K562 (cell line): ENCODE measurements at regions not wholly inside any gene's neighbourhood (a gene's known extent, or its start where the extent isn't known, plus 50 kb on each side); places are given as distances from the start of the nearest gene placed in this dataset.

Experiments used
- ATAC-seq: fragments of 200-7000 bp; cut with Tn5 transposase; 3 replicates; pipeline ENCODE4 v1.9.1; 2020; ENCODE audit warnings: moderate library complexity
- BruUV-seq: library from RNA; stranded (reverse); fragments of 400-500 nt; replicated peaks from 2 replicates; lab custom pipeline; 2021; lab: Mats Ljungman, UMichigan
- CTCF ChIA-PET: fragments of 300-600 bp; formaldehyde crosslinking; extraction: SDS; loops from one replicate; lab custom pipeline; 2021; ENCODE audit warnings: low intra/inter-chr PET ratio; lab: Yijun Ruan, JAX
- POLR2A ChIA-PET: fragments of 300-600, 350-650 bp; sonication (Branson Sonifier 250); formaldehyde crosslinking; extraction: SDS; loops from one replicate; lab custom pipeline; 2021; ENCODE audit warnings: antibody characterized with exemption, inconsistent platforms; lab: Yijun Ruan, JAX
- DNase-seq, 4 experiments: peaks; one replicate each; pipeline versions ENCODE4 v3.0.0 to v3.0.0-alpha.2; 2011 to 2018; ENCODE audit warnings: low spot score in 3 of 4, mixed read lengths in 3 of 4; ENCODE audit errors: extremely low read depth in 1 of 4
- FAIRE-seq: peaks from 2 replicates; lab custom pipeline; 2011; peaks lifted over from hg19 to GRCh38; lab: Jason Lieb, UNC
- H2AFZ ChIP-seq: 2 replicates; pipeline ENCODE4 v1.6.0; 2011; ENCODE audit warnings: low read depth, low read length, control low read depth, inconsistent platforms
- H3K27ac ChIP-seq: fragments of 200-600 bp; 3 replicates; pipeline ENCODE4 v1.8.0; 2011; ENCODE audit warnings: low read depth, mild to moderate bottlenecking, control low read depth, inconsistent platforms, low read length, moderate library complexity, mixed read lengths; ENCODE audit errors: extremely low read depth
- H3K27me3 ChIP-seq, 2 experiments: fragments of 300-600 bp in 1 of 2; 2 replicates in 1 of 2; 3 replicates in 1 of 2; pipeline versions ENCODE4 v1.6.0 to v1.8.0; 2011; ENCODE audit warnings: inconsistent platforms in 2 of 2, low read length in 2 of 2, mild to moderate bottlenecking in 1 of 2, mixed read lengths in 1 of 2, moderate library complexity in 1 of 2; ENCODE audit not compliant: control insufficient read depth in 2 of 2, insufficient read depth in 2 of 2
- H3K36me3 ChIP-seq: fragments of 300-600 bp; 3 replicates; pipeline ENCODE4 v1.8.0; 2011; ENCODE audit warnings: mild to moderate bottlenecking, low read length, inconsistent platforms; ENCODE audit not compliant: control insufficient read depth, insufficient read depth
- H3K4me1 ChIP-seq, 2 experiments: fragments of 200-600 bp in 1 of 2; replicated peaks in 1 of 2; 2 replicates in 1 of 2; 3 replicates in 1 of 2; pipeline versions ENCODE4 v1.5.1 to v1.8.0; 2011; ENCODE audit warnings: inconsistent platforms in 2 of 2, low read length in 2 of 2, mild to moderate bottlenecking in 1 of 2, mixed read lengths in 1 of 2, moderate library complexity in 1 of 2; ENCODE audit not compliant: control insufficient read depth in 2 of 2, insufficient read depth in 2 of 2
- H3K4me2 ChIP-seq: 2 replicates; pipeline ENCODE4 v1.6.1; 2011; ENCODE audit warnings: low read length, control low read depth, inconsistent platforms, mixed read lengths; ENCODE audit not compliant: insufficient read depth
- H3K4me3 ChIP-seq: fragments of 200-600 bp; sonication (generic), shearing (Covaris generic); 2 replicates; pipeline ENCODE4 v1.5.1; 2016; ENCODE audit warnings: control low read depth, inconsistent platforms
- H3K79me2 ChIP-seq: fragments of 200-600 bp; 3 replicates; pipeline ENCODE4 v1.8.0; 2011; ENCODE audit warnings: low read length, inconsistent platforms; ENCODE audit not compliant: control insufficient read depth, insufficient read depth
- H3K9ac ChIP-seq, 2 experiments: 2 replicates each; pipeline versions ENCODE4 v1.6.0 to v1.6.1; 2011; ENCODE audit warnings: low read depth in 2 of 2, low read length in 2 of 2, control low read depth in 1 of 2, inconsistent platforms in 1 of 2, mild to moderate bottlenecking in 1 of 2, mixed read lengths in 1 of 2; ENCODE audit not compliant: insufficient read depth in 1 of 2
- H3K9me1 ChIP-seq: one replicate; pipeline ENCODE4 v1.6.0; 2011; ENCODE audit warnings: inconsistent platforms, mild to moderate bottlenecking, low read length, moderate library complexity; ENCODE audit not compliant: control insufficient read depth, insufficient read depth
- H3K9me3 ChIP-seq: replicated peaks from 2 replicates; pipeline ENCODE4 v1.5.1; 2011; ENCODE audit warnings: low read depth, low read length, inconsistent platforms; ENCODE audit not compliant: control insufficient read depth, insufficient read depth
- H4K20me1 ChIP-seq: replicated peaks from 2 replicates; pipeline ENCODE4 v1.6.1; 2011; ENCODE audit warnings: low read length, inconsistent platforms, mixed read lengths; ENCODE audit not compliant: control insufficient read depth, insufficient read depth
- NFATC3 ChIP-seq: fragments of 450-650 bp; IDR thresholded peaks from 2 replicates; pipeline ENCODE4 v1.6.1; 2017; ENCODE audit warnings: mild to moderate bottlenecking
- NR0B1 ChIP-seq: fragments of 450-650 bp; IDR thresholded peaks from one replicate; pipeline ENCODE4 v1.6.1; 2018; ENCODE audit warnings: mild to moderate bottlenecking, moderate library complexity; ENCODE audit not compliant: partially characterized antibody
- NR2C1 ChIP-seq, 2 experiments: fragments of 450-650 bp; IDR thresholded peaks; 2 replicates each; pipeline ENCODE4 v1.6.1; 2017; ENCODE audit warnings: mild to moderate bottlenecking in 2 of 2, antibody characterized with exemption in 1 of 2, inconsistent platforms in 1 of 2, missing compliant biosample characterization in 1 of 2, missing genetic modification characterization in 1 of 2
- RB1 ChIP-seq: fragments of 450-650 bp; IDR thresholded peaks from 2 replicates; pipeline ENCODE4 v1.6.1; 2017; ENCODE audit warnings: low read depth, mild to moderate bottlenecking
- SMAD3 ChIP-seq: fragments of 450-650 bp; formaldehyde crosslinking; conservative IDR thresholded peaks from 2 replicates; pipeline ENCODE4 v1.4.0; 2020; ENCODE audit warnings: mild to moderate bottlenecking
- SMARCE1 ChIP-seq: fragments of 450-650 bp; IDR thresholded peaks from 2 replicates; pipeline ENCODE4 v1.7.1; 2016; ENCODE audit warnings: mild to moderate bottlenecking
- ZNF197 ChIP-seq: fragments of 200-800 bp; sonication (Bioruptor generic); IDR thresholded peaks from 2 replicates; pipeline ENCODE4 v1.6.1; 2016; ENCODE audit warnings: low read depth, missing genetic modification characterization, missing compliant biosample characterization
- ZNF507 ChIP-seq: conservative IDR thresholded peaks from 2 replicates; pipeline ENCODE4 v1.6.1; 2017; ENCODE audit warnings: missing genetic modification characterization, missing compliant biosample characterization
- ZNF584 ChIP-seq: fragments of 200-800 bp; sonication (Bioruptor generic); IDR thresholded peaks from 2 replicates; pipeline ENCODE4 v1.6.1; 2016; ENCODE audit warnings: low read depth, mild to moderate bottlenecking, missing genetic modification characterization, missing compliant biosample characterization
- WGBS: fragments of 100-300 bp; shearing (Covaris generic); methylation state at CpG from one replicate; pipeline ENCODE4 v1.1.6; 2016; ENCODE audit warnings: low coverage, mixed read lengths; ENCODE audit not compliant: insufficient coverage; ENCODE audit errors: missing lambda C conversion rate; 5-methylcytosine and 5-hydroxymethylcytosine counted together
- in situ Hi-C: fragments of 300-500 bp; cut with MboI; formaldehyde crosslinking; loops from 4 replicates; pipeline ENCODE4 v1.15.0; 2018; ENCODE audit warnings: inconsistent platforms, mixed read lengths
- intact Hi-C: fragments of 100-400 bp; cut with micrococcal nuclease; formaldehyde crosslinking; loops from 2 replicates; pipeline ENCODE4 v1.14.2; 2022
- TF ChIP-seq, protein P1 (sequence below): sonication (generic); formaldehyde crosslinking; IDR thresholded peaks from 2 replicates; pipeline ENCODE4 v1.8.1; 2023; ENCODE audit warnings: mild to moderate bottlenecking, missing genetic modification reagents

GRCh38 chr16:79920685-79921084 is 320.1 kb upstream of the MAF start:
- BruUV-seq, result no TSS peak
- Histone ChIP-seq H3K27ac (no peak overlapping the region), H4K20me1 (no peaks in the 10 kb centered on the region), H3K36me3 (no peaks in the 10 kb centered on the region), H3K4me2 (no peak overlapping the region), H3K79me2 (no peaks in the 10 kb centered on the region), H3K4me1 (no peaks in the 10 kb centered on the region), H3K9ac (no peak overlapping the region), H3K4me3 (no peak overlapping the region), H3K27me3 (no peaks in the 10 kb centered on the region), H2AFZ (peak overlapping the region; percentile 20; the same call in 1 of the 2 replicates), H3K9me1 (no peaks in the 10 kb centered on the region), H3K9me3 (no peaks in the 10 kb centered on the region)
- ChIA-PET CTCF (no interaction called here), POLR2A (no interaction called here)
- in situ Hi-C loops, result no loop called here
- 78% methylated on average over 3 of the region's 3 CpGs for WGBS
- FAIRE-seq (no peak), DNase-seq (no peak), ATAC-seq (no peak)
- intact Hi-C loops, result loop anchor here (5.0 to 10.0 kb wide), 2 partner anchors 164 to 1087 kb away; partner anchors contain the start of genes CENPN and CMC2
- TF ChIP-seq NR2C1 (IDR thresholded peaks at IDR 0.05) (peak; percentile 32; the same call in 1 of the 2 replicates), NR2C1 (tag; IDR thresholded peaks at IDR 0.05) (peak; percentile 77), SMAD3 (CRISPR knock-in tag) (no peak)

DNA sequence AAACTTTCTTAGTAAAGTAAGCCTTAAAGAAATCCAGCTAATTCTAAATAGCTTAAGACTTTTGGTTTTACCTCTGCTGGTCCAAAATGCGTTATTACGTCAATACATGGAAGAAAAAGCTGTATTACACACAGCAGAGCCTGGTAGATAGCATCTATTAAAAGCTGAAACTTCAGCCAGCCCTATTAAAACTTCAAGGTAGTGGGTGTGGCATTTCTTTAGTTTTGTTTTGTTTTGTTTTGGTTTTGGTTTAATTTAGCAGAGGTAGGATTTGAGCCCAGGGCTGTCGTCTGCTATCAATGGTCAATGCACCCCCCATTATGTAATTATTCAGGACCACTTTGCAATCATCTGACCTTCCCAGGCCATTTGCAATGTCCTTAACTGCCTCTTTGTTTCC is 318.4 kb upstream of the MAF start:
- 54% methylated on average over 3 of the region's 3 CpGs for WGBS
- POLR2A ChIA-PET, result interaction anchor here (1.1 to 1.3 kb wide), 3 partner anchors 52 to 170 kb away, joined by 4 to 5 read pairs (median 4); no protein-coding TSS in a partner anchor
- Histone ChIP-seq H3K4me2 (no peak overlapping the region), H3K9me1 (no peaks in the 10 kb centered on the region), H3K4me3 (no peak overlapping the region), H3K36me3 (no peaks in the 10 kb centered on the region), H4K20me1 (no peaks in the 10 kb centered on the region), H2AFZ (peak overlapping the region; percentile 38; the same call in 1 of the 2 replicates), H3K27ac (no peak overlapping the region), H3K27me3 (no peaks in the 10 kb centered on the region), H3K4me1 (peaks cover 0 to 14% of the 10 kb centered on the region in 2 experiments; a peak in 3 of 5 replicates), H3K9me3 (no peaks in the 10 kb centered on the region), H3K9ac (no peak overlapping the region), H3K79me2 (no peaks in the 10 kb centered on the region)
- FAIRE-seq, result no peak
- BruUV-seq, result no TSS peak
- intact Hi-C loops (no loop called here), in situ Hi-C loops (no loop called here)
- no peak for ATAC-seq
- CTCF ChIA-PET, result no interaction called here
- DNase-seq, result no peak
- TF ChIP-seq NFATC3 (no peak), NR0B1 (no peak), RB1 (no peak), ZNF584 (no peak), ZNF507 (tag) (no peak), ZNF197 (CRISPR knock-in tag) (no peak), SMARCE1 (no peak)
- TF ChIP-seq, protein P1, sequence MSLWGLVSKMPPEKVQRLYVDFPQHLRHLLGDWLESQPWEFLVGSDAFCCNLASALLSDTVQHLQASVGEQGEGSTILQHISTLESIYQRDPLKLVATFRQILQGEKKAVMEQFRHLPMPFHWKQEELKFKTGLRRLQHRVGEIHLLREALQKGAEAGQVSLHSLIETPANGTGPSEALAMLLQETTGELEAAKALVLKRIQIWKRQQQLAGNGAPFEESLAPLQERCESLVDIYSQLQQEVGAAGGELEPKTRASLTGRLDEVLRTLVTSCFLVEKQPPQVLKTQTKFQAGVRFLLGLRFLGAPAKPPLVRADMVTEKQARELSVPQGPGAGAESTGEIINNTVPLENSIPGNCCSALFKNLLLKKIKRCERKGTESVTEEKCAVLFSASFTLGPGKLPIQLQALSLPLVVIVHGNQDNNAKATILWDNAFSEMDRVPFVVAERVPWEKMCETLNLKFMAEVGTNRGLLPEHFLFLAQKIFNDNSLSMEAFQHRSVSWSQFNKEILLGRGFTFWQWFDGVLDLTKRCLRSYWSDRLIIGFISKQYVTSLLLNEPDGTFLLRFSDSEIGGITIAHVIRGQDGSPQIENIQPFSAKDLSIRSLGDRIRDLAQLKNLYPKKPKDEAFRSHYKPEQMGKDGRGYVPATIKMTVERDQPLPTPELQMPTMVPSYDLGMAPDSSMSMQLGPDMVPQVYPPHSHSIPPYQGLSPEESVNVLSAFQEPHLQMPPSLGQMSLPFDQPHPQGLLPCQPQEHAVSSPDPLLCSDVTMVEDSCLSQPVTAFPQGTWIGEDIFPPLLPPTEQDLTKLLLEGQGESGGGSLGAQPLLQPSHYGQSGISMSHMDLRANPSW (CRISPR knock-in tag), result no peak
